Lung (tissue), 11 donors: ENCODE measurements at regions not wholly inside any gene's neighbourhood (a gene's known extent, or its start where the extent isn't known, plus 50 kb on each side); places are given as distances from the start of the nearest gene placed in this dataset.
A peak's percentile ranks its signal among the peaks of the same experiment; 100 is the strongest.

Source experiments
- ATAC-seq: fragments of 200-7000 bp; cut with Tn5 transposase; one replicate; pipeline ENCODE4 v1.9.1; 2020; ENCODE audit warnings: moderate number of reproducible peaks; ENCODE audit not compliant: insufficient read depth, low FRiP score
- DNase-seq, 3 donors: peaks; one replicate each; pipeline ENCODE4 v3.0.0-alpha.2; 2013 to 2017
- H3K27ac ChIP-seq, 2 donors: one replicate each; pipeline ENCODE4 v1.5.1; 2013; ENCODE audit warnings: mild to moderate bottlenecking in 2 of 2, moderate library complexity in 2 of 2, control low read depth in 1 of 2, inconsistent platforms in 1 of 2, low read depth in 1 of 2, low read length in 1 of 2
- H3K27me3 ChIP-seq, 3 donors: one replicate each; pipeline ENCODE4 v1.5.1; 2013; ENCODE audit warnings: low read length in 2 of 3; ENCODE audit not compliant: control insufficient read depth in 3 of 3, insufficient read depth in 3 of 3
- H3K36me3 ChIP-seq, 4 donors: one replicate each; pipeline ENCODE4 v1.5.1; 2013; ENCODE audit warnings: low read length in 4 of 4, mild to moderate bottlenecking in 1 of 4, moderate library complexity in 1 of 4; ENCODE audit not compliant: control insufficient read depth in 4 of 4, insufficient read depth in 4 of 4
- H3K4me1 ChIP-seq, 5 donors: one replicate each; pipeline ENCODE4 v1.5.1; 2013; ENCODE audit warnings: low read length in 5 of 5, mild to moderate bottlenecking in 2 of 5, moderate library complexity in 1 of 5; ENCODE audit not compliant: control insufficient read depth in 5 of 5, insufficient read depth in 5 of 5
- H3K4me3 ChIP-seq: one replicate; pipeline ENCODE4 v1.5.1; 2013; ENCODE audit warnings: mild to moderate bottlenecking, control low read depth, moderate library complexity
- H3K9ac ChIP-seq, 2 donors: one replicate each; pipeline ENCODE4 v1.5.1; 2013; ENCODE audit warnings: low read length in 2 of 2, control low read depth in 1 of 2; ENCODE audit not compliant: insufficient read depth in 1 of 2
- H3K9me3 ChIP-seq, 4 donors: one replicate each; pipeline ENCODE4 v1.5.1; 2013; ENCODE audit warnings: low read length in 3 of 4, mild to moderate bottlenecking in 1 of 4, moderate library complexity in 1 of 4; ENCODE audit not compliant: control insufficient read depth in 4 of 4, insufficient read depth in 3 of 4
- WGBS, 2 donors: extraction: QIAGEN DNeasy Blood & Tissue Kit; methylation state at CpG; one replicate each; pipeline ENCODE4 v1.1.7; 2013; 5-methylcytosine and 5-hydroxymethylcytosine counted together
- TF ChIP-seq, protein P1 (sequence below): IDR thresholded peaks from 2 replicates; pipeline ENCODE4 v1.5.1; 2012; ENCODE audit warnings: mild to moderate bottlenecking; ENCODE audit errors: control extremely low read depth, extremely low read depth
- donor health status: control.
- donor health status: control.
- donor health status: Bipolar disorder and iron deficiency.
- donor health status: healthy.
- donor health status: DM: yes; HTN: yes; CAD: no.

DNA sequence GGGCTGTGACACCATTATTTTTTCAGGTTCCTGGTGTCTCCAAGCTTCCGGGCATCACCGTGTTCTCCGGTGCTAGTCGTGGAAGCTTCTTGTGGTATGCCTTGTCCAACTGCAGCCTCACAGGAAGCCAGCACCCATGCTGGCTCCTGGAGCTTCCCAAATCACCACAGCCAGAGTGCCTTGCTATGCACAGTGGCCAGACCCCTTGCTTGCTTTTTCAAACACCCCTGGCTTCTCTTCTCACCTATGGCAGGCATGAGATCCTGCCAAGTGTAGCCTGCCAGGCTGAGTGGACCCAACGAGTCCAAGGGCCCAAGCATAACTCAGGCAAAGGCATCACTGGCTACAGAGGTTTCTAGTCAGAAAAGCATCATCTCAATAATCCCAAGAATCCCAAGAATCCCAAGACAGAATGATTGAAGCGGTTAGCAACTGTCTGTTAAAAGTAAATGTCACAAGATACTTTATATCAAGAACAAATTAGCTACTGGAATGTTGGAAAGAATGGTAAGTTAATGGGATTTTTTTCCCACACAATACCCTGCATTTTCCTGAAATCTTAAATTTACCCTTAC lies 1522.9 kb downstream of the PCDH18 start:
- H3K27ac ChIP-seq = no peak overlapping the region
- DNase-seq = no peak
- H3K27me3 ChIP-seq = no peaks in the 10 kb centered on the region
- H3K9me3 ChIP-seq = peaks cover 0 to 10% (median 0%) of the 10 kb centered on the region in 4 donors
- H3K4me3 ChIP-seq = no peak overlapping the region
- no peaks in the 10 kb centered on the region for H3K36me3 ChIP-seq
- H3K9ac ChIP-seq = no peak overlapping the region
- WGBS, 2 donors = 88 to 93% methylated on average over 6 of the region's 6 CpGs
- H3K4me1 ChIP-seq = no peaks in the 10 kb centered on the region
- TF ChIP-seq, protein P1, sequence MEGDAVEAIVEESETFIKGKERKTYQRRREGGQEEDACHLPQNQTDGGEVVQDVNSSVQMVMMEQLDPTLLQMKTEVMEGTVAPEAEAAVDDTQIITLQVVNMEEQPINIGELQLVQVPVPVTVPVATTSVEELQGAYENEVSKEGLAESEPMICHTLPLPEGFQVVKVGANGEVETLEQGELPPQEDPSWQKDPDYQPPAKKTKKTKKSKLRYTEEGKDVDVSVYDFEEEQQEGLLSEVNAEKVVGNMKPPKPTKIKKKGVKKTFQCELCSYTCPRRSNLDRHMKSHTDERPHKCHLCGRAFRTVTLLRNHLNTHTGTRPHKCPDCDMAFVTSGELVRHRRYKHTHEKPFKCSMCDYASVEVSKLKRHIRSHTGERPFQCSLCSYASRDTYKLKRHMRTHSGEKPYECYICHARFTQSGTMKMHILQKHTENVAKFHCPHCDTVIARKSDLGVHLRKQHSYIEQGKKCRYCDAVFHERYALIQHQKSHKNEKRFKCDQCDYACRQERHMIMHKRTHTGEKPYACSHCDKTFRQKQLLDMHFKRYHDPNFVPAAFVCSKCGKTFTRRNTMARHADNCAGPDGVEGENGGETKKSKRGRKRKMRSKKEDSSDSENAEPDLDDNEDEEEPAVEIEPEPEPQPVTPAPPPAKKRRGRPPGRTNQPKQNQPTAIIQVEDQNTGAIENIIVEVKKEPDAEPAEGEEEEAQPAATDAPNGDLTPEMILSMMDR = no peak
- ATAC-seq = no peak

DNA sequence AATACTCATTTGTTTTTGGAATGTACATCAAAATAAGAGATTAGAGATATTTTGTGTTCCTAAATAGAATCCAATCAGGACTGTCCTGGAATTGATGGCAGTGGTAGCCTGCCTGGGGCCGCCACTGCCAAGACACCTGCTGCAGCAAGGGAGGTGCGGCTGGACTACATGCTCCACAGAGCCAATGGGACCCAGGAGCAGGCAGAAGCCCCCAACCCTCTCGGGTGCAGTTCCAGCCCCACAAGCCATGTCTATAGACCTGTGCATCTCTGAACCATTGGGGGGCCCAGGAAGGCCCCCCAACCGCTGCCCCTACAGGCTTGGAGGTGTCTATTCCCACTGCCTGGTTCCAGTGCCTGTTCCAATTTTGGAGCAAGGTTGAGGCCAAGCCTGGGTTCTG lies 1524.3 kb downstream of the PCDH18 start:
- TF ChIP-seq, protein P1 = no peak
- ATAC-seq = no peak
- H3K9ac ChIP-seq = no peak overlapping the region
- H3K36me3 ChIP-seq = no peaks in the 10 kb centered on the region
- peaks cover 0 to 10% (median 0%) of the 10 kb centered on the region in 4 donors for H3K9me3 ChIP-seq
- H3K27ac ChIP-seq = no peak overlapping the region
- WGBS, 2 donors = 70 to 86% methylated on average over 4 of the region's 4 CpGs
- DNase-seq = no peak
- H3K27me3 ChIP-seq = no peaks in the 10 kb centered on the region
- no peaks in the 10 kb centered on the region for H3K4me1 ChIP-seq
- no peak overlapping the region for H3K4me3 ChIP-seq

DNA sequence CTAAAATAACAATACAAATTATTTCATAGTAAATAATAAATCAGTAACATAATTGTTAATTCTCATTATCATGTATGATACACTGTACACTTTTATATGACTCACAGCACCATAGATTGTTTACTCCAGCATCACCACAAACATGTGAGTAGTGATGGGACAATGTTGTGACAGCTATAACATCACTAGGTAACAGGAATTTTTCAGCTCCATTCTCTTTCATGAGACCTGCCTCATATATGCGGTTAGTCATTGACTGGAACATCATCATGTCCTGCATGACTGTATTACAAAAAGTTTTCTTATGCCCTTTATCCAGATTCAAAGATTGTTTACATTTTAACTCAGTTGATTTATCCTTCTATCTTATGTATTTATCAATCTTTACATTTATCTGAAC lies 1530.0 kb downstream of the PCDH18 start:
- Histone ChIP-seq H3K27me3 (no peaks in the 10 kb centered on the region), H3K4me1 (no peaks in the 10 kb centered on the region), H3K36me3 (no peaks in the 10 kb centered on the region), H3K4me3 (no peak overlapping the region), H3K27ac (no peak overlapping the region), H3K9ac (no peak overlapping the region), H3K9me3 (no peaks in the 10 kb centered on the region)
- DNase-seq = no peak
- 93 to 94% methylated on average over 1 of the region's 1 CpG for WGBS, 2 donors
- ATAC-seq = no peak
- TF ChIP-seq, protein P1 = no peak

DNA sequence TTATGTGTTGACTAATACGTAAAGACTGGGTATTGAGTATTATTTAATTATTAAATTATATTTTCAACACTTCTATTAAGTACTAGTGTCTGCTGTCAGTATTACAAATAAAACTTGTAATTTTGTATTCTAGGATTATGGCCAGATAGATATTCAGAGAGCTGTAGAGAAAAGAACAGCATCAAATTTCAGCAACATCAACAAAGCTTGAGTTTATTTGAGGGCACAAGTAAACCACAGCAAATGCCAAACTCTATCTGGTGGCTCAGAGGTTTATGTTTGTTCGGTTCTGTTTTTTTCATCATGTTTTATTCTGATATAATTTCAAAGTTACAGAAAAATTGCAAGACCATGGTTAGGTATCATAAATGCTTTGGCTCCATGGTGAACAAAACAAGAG lies 1530.5 kb downstream of the PCDH18 start:
- no peak overlapping the region for H3K9ac ChIP-seq
- WGBS, 2 donors = 83 to 88% methylated on average over 2 of the region's 2 CpGs
- no peaks in the 10 kb centered on the region for H3K9me3 ChIP-seq
- DNase-seq (peak in 1 of 3 donors; percentile 4), ATAC-seq (no peak)
- no peaks in the 10 kb centered on the region for H3K27me3 ChIP-seq
- H3K4me3 ChIP-seq = no peak overlapping the region
- TF ChIP-seq, protein P1 = no peak
- no peaks in the 10 kb centered on the region for H3K4me1 ChIP-seq
- H3K36me3 ChIP-seq = no peaks in the 10 kb centered on the region
- no peak overlapping the region for H3K27ac ChIP-seq
